Activated naive CD8-positive, alpha-beta T cell treated with anti-CD3 and anti-CD28 coated beads, Interleukin-2, amount 50 U/mL, for 24 hours (primary cell): ENCODE measurements at regions not wholly inside any gene's neighbourhood (a gene's known extent, or its start where the extent isn't known, plus 50 kb on each side); places are given as distances from the start of the nearest gene placed in this dataset.

Source experiments
- ATAC-seq: fragments of 150-1000 bp; cut with Tn5 transposase; one replicate; pipeline ENCODE4 v1.10.0; 2021
- DNase-seq: peaks from one replicate; pipeline ENCODE4 v3.0.0; 2021
- H3K27ac Mint-ChIP-seq: one replicate; pipeline ENCODE4 v1.8.0; 2021; ENCODE audit warnings: mild to moderate bottlenecking, mixed read lengths
- H3K27me3 Mint-ChIP-seq: one replicate; pipeline ENCODE4 v1.8.0; 2021; ENCODE audit warnings: mixed read lengths
- H3K36me3 Mint-ChIP-seq: one replicate; pipeline ENCODE4 v1.8.0; 2021; ENCODE audit warnings: low read depth, mixed read lengths
- H3K4me1 Mint-ChIP-seq: one replicate; pipeline ENCODE4 v1.8.0; 2021; ENCODE audit warnings: mixed read lengths
- H3K4me3 Mint-ChIP-seq: one replicate; pipeline ENCODE4 v1.8.0; 2021; ENCODE audit warnings: mild to moderate bottlenecking, moderate library complexity, mixed read lengths
- H3K9me3 Mint-ChIP-seq: one replicate; pipeline ENCODE4 v1.8.0; 2021; ENCODE audit warnings: mixed read lengths

DNA sequence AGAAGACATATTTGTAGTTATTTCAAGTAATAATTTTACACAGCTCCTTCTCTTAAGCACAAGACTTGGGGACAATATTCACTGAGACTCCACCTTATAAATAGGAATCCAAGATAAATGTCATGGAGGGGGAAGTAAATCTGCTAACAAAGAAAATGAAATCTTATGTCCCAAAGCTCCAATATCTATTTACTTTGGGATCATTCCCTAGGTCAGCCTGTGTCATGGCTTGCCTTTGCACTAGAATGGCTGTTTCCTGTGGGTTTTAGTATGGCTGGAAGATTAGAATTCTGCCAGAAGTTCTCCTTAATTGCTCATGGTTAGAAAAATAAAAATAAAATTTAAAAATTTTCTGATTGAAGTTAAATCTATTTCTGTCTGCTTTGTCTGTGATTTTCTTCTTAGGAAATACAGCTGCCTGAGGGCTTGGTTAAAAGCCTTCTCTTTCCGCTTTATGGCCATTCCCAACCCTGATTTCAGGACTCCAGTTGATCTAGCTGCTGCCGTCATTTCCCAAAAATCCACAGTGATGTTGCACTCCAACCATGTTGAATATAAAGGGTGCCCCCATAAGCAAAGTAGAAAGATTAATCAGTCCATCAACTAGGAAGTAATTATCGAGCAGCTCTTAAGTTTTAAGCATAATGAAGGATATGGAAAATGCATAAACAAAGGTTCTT is 326.4 kb upstream of the LYPLAL1 start:
- no peak for ATAC-seq
- peaks cover 4% of the 10 kb centered on the region for H3K9me3 Mint-ChIP-seq

DNA sequence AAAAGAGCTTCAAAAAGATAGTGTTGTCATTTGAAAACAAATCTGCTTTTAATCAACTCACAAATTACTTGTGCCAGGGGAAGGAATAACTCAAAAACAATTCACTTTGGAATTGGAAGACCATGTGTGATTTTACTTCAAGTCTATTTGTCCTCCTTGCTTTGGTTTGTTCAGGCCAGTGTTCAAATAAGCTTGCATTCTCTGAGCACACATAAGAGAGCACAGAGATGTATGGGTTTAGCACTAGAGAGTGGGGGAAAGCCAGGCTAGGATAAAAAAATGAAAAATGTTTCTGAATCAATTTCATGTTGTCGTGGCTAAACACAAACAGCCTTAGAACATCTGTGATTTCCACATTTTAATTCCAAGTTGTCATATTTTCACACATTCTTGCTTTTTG is 325.7 kb upstream of the LYPLAL1 start:
- DNase-seq = no peak
- Mint-ChIP-seq H3K27ac (no peak overlapping the region), H3K36me3 (no peaks in the 10 kb centered on the region), H3K27me3 (no peaks in the 10 kb centered on the region), H3K4me1 (no peaks in the 10 kb centered on the region), H3K4me3 (no peak overlapping the region), H3K9me3 (peaks cover 4% of the 10 kb centered on the region)
- ATAC-seq = no peak

More for the DNA sequence above, 326.4 kb upstream of the LYPLAL1 start:
- Mint-ChIP-seq H3K27ac (no peak overlapping the region), H3K27me3 (no peaks in the 10 kb centered on the region), H3K4me1 (no peaks in the 10 kb centered on the region), H3K36me3 (no peaks in the 10 kb centered on the region), H3K4me3 (no peak overlapping the region)
- no peak for DNase-seq

DNA sequence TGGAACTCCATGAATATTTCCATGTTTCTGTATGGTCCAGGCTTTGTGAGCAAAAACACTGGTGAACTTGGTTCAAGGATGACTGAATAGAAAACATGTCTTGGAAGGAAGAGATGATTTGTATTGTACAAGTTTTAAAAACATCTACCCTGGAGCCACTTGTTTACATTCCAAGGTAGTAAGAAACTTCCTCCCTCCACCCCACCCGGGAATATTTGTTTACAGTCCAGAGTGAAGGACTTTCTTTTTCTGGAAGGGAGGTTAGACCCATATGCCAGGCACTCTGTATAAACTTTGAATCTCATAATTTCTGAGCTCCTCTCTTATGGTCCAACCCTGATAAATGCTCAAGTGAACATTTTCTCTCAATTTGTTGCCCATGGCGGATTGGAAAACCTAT is 323.3 kb upstream of the LYPLAL1 start:
- H3K9me3 Mint-ChIP-seq = peaks cover 4% of the 10 kb centered on the region
- no peak overlapping the region for H3K27ac Mint-ChIP-seq
- H3K27me3 Mint-ChIP-seq = no peaks in the 10 kb centered on the region
- DNase-seq = no peak
- no peak overlapping the region for H3K4me3 Mint-ChIP-seq
- ATAC-seq = no peak
- H3K4me1 Mint-ChIP-seq = no peaks in the 10 kb centered on the region
- no peaks in the 10 kb centered on the region for H3K36me3 Mint-ChIP-seq

DNA sequence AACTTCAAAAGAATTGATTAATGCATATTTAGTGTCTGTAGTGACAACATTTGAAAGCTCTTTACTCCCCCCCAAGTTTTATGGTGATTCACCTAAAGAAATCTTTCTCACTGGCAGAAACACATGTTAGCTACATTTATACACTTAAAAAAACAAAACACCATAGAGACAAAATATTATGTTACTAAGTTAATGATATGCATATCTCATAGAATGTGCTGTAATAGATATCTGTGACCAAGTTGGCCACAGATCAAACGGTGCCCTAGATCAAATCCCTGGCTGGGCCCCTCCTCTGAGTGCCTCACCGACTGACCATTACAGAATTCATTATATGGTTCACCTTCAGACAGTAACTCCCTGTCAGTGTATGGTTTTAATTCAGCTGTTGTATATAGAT is 322.1 kb upstream of the LYPLAL1 start:
- H3K9me3 Mint-ChIP-seq = peaks cover 4% of the 10 kb centered on the region
- DNase-seq (no peak), ATAC-seq (no peak)
- H3K4me1 Mint-ChIP-seq = no peaks in the 10 kb centered on the region
- no peaks in the 10 kb centered on the region for H3K27me3 Mint-ChIP-seq
- no peak overlapping the region for H3K27ac Mint-ChIP-seq
- no peak overlapping the region for H3K4me3 Mint-ChIP-seq
- no peaks in the 10 kb centered on the region for H3K36me3 Mint-ChIP-seq

DNA sequence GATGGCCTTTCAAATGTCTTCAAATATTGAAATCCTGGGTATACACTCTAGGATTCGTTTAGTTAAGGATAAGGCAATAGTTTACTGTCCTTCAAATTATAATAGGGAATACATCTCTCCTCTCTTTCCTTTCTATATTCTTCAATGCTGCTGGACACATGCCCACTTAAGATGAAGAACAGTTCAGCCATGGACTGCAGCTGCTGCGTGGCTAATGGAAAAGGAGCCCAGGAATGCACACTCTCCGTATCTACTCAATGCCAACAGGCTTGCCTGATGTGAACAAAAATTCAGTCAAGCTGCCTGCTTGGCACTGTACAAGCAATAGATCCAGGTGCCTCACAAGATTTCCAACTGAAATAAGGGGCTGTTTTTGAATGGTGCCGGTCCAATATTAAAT is 321.2 kb upstream of the LYPLAL1 start:
- no peaks in the 10 kb centered on the region for H3K27me3 Mint-ChIP-seq
- no peak overlapping the region for H3K4me3 Mint-ChIP-seq
- ATAC-seq (no peak), DNase-seq (no peak)
- H3K27ac Mint-ChIP-seq = no peak overlapping the region
- H3K4me1 Mint-ChIP-seq = no peaks in the 10 kb centered on the region
- peaks cover under 1% of the 10 kb centered on the region for H3K9me3 Mint-ChIP-seq
- no peaks in the 10 kb centered on the region for H3K36me3 Mint-ChIP-seq

DNA sequence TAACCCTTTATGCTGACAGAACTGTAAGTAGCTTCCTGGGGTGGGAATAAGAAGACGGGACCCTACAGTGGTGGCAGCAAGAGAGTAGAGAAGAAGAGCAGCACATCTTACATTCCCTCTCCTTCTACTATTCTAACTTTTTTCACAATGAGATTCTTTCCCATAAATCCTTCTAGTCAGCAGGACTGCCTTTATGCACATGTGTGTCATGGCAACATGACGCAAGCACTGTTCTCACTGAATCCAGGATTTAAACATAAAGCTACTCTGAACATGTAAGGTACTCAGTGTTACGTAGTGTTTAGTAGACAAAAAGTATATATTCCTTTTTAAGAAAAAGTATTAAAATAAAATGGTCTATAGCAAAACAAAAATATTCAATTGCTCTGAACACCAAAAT is 309.7 kb upstream of the LYPLAL1 start:
- H3K27me3 Mint-ChIP-seq = no peaks in the 10 kb centered on the region
- H3K27ac Mint-ChIP-seq = no peak overlapping the region
- ATAC-seq (no peak), DNase-seq (no peak)
- no peaks in the 10 kb centered on the region for H3K4me1 Mint-ChIP-seq
- no peaks in the 10 kb centered on the region for H3K9me3 Mint-ChIP-seq
- no peak overlapping the region for H3K4me3 Mint-ChIP-seq
- H3K36me3 Mint-ChIP-seq = no peaks in the 10 kb centered on the region

DNA sequence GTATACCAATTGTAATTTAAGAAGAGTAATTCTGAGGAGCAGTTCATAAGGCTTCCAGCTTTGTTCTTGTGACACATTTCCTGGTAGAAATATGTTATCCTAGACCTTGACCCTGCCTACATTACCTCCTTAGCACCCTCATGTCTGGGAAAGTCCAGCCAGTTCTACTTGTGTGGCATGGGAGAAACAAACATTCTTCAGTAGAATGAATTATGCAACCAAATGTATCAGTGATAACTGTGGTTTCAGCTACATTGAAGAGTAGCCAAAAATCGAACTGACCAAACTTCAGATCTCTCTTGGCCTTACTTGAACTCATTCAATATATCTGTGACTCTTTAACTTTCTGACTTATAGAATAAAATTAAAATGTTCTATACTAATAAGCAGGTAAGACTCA is 308.1 kb upstream of the LYPLAL1 start:
- ATAC-seq (no peak), DNase-seq (no peak)
- no peaks in the 10 kb centered on the region for H3K27me3 Mint-ChIP-seq
- no peak overlapping the region for H3K27ac Mint-ChIP-seq
- no peak overlapping the region for H3K4me3 Mint-ChIP-seq
- H3K36me3 Mint-ChIP-seq = no peaks in the 10 kb centered on the region
- peaks cover 4% of the 10 kb centered on the region for H3K9me3 Mint-ChIP-seq
- H3K4me1 Mint-ChIP-seq = no peaks in the 10 kb centered on the region

DNA sequence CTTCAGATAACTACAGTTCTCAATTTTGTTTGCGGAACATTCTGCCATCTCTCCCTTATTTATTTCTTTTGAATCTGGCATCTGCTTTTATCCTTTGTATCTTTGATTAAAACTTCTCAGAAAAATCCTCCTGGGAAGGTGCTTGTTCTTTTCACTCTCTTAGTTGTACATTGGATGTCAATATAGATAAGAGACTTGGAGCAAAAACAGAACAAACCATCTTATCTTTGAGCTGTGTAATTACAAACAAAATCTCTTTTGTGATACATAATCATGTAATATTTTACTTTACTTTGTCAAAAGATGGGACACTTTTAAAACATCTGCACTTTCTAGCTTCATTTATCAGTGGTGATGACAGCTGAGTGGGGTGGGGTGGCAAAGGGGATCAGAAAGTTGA is 307.2 kb upstream of the LYPLAL1 start:
- ATAC-seq = no peak
- Mint-ChIP-seq H3K9me3 (peaks cover 4% of the 10 kb centered on the region), H3K4me1 (no peaks in the 10 kb centered on the region), H3K4me3 (no peak overlapping the region), H3K36me3 (no peaks in the 10 kb centered on the region), H3K27me3 (no peaks in the 10 kb centered on the region), H3K27ac (no peak overlapping the region)
- DNase-seq = no peak

DNA sequence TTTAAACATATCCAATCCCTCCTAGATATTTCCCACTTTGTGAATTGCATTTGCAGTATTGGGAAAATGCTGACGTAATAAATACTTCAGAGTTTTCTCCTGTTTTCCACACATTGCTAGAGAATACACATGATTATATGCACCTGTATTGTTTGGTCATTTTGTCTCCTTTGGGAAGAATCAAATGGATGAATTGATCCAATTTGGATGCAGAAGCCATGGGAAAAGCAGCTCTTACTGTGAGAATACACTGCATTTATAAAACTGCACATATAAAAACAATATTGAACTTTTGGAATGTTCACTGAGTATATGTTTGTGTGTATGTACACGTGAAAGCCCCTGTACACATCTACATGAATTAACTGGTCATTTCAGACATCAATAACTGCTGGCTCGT is 306.6 kb upstream of the LYPLAL1 start:
- H3K9me3 Mint-ChIP-seq = peaks cover 4% of the 10 kb centered on the region
- no peak overlapping the region for H3K4me3 Mint-ChIP-seq
- no peak for DNase-seq
- no peak overlapping the region for H3K27ac Mint-ChIP-seq
- ATAC-seq = no peak
- no peaks in the 10 kb centered on the region for H3K27me3 Mint-ChIP-seq
- H3K36me3 Mint-ChIP-seq = no peaks in the 10 kb centered on the region
- H3K4me1 Mint-ChIP-seq = no peaks in the 10 kb centered on the region

DNA sequence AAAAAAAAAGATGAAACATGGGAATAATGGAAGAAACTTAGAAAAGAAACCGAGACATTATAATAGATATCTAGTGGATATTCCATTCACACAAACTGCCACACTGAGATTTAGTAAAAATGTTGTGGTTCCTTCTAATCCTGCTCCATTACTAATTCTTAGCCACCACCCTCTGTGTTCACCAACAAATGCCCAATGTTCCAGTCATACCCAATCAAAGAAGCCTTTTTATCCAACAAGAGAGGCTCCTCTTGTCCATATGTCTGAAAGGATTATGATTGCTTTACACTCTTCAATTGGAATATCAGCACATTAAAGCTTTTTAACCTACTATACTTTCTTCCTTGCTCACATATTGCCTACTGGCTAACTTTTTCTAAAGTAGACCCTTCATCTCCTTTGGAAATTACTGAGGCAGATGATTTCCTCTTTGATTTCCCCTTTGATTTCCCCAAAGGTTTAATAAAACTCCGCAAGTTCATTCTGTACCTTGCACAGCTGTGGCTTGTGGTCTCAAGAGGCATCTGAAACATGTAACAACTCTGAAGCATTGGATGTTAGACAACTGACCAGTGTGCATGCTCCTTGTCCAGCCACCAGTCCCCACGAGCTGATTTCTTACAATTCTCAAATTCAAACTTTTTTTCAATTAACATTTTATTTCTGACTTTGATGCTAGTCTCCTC is 305.6 kb upstream of the LYPLAL1 start:
- no peaks in the 10 kb centered on the region for H3K36me3 Mint-ChIP-seq
- H3K27ac Mint-ChIP-seq = no peak overlapping the region
- no peak for ATAC-seq
- no peak for DNase-seq
- no peaks in the 10 kb centered on the region for H3K4me1 Mint-ChIP-seq
- no peaks in the 10 kb centered on the region for H3K27me3 Mint-ChIP-seq
- no peak overlapping the region for H3K4me3 Mint-ChIP-seq
- peaks cover 4% of the 10 kb centered on the region for H3K9me3 Mint-ChIP-seq

DNA sequence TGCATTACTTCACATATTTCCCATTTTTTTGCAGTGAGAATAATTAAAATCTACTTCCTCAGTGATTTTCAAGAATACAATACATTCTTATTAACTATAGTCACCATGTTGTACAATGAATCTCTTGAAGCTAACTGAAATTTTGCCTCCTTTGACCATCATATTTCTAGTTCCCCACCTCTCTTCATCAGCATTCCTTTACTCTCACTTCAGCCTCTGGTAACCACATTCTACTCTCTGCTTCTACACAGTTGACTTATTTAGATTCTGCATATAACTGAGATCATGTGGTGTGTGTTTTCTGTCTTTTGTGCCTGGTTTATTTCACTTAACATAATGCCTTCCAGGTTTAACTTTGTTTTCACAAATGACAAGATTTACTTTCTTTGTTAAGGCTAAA is 304.4 kb upstream of the LYPLAL1 start:
- peaks cover 2% of the 10 kb centered on the region for H3K27me3 Mint-ChIP-seq
- ATAC-seq = no peak
- H3K4me1 Mint-ChIP-seq = no peaks in the 10 kb centered on the region
- no peak for DNase-seq
- peaks cover 4% of the 10 kb centered on the region for H3K9me3 Mint-ChIP-seq
- no peak overlapping the region for H3K27ac Mint-ChIP-seq
- H3K4me3 Mint-ChIP-seq = no peak overlapping the region
- no peaks in the 10 kb centered on the region for H3K36me3 Mint-ChIP-seq

DNA sequence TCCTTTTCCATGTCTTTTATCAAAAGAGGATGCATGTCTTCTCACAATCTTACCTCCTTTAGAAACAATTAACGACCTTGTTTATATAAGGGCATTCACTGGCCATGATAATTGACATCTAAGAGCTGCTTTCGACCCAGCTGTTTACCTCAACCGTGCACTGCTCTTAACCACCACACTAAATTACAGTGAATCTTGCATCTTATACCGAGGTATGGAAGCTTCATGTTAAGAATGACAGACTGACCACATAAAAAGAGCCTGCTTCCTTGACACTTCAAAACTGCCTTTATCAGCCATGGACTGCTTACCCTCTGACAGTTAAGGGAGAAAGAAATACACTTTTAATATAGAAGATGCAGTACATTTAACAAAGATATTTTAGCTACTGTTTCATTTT is 301.7 kb upstream of the LYPLAL1 start:
- DNase-seq (no peak), ATAC-seq (no peak)
- Mint-ChIP-seq H3K4me3 (no peak overlapping the region), H3K27ac (no peak overlapping the region), H3K9me3 (peaks cover 4% of the 10 kb centered on the region), H3K4me1 (no peaks in the 10 kb centered on the region), H3K27me3 (peaks cover 2% of the 10 kb centered on the region), H3K36me3 (no peaks in the 10 kb centered on the region)

DNA sequence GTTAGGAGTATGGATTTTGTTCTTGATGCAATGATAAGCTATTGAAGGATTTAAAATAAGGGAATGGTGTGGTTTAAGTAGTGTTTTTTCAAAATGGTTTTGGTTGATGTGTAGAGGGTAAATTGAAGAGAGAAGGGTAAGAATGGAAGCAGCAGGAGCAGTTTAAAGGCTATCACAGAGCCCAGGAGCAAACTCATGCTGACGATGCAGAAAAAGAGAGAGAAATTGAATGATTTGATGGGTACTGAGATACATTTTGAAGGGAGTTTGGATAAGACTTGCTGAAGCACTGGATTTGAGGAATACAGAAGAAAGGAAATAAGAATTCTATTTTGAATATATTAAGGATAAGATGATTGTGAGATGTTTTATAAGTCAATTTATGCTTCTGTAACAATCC is 300.8 kb upstream of the LYPLAL1 start:
- Mint-ChIP-seq H3K9me3 (peaks cover 4% of the 10 kb centered on the region), H3K4me1 (no peaks in the 10 kb centered on the region), H3K4me3 (no peak overlapping the region), H3K27me3 (peaks cover 2% of the 10 kb centered on the region), H3K27ac (no peak overlapping the region), H3K36me3 (no peaks in the 10 kb centered on the region)
- ATAC-seq (no peak), DNase-seq (no peak)

DNA sequence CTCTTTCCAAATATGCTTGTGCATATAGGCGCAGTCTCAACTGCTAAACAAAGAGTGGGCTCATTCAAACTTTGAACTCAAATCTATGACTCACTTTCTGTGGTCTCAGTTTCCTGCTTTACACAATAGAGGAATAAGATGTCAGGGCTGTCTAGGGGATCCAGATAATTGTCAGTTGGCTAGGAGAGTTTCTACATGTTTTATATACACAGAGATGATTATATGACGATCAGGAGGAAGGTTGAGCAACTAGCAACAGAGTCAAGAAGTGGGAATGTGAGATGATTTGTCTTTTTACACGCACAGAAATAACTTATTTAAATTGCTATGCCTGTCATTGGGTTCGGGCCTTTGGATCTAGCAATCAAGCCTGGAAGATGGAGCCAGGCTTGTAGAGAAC is 299.4 kb upstream of the LYPLAL1 start:
- Mint-ChIP-seq H3K27ac (no peak overlapping the region), H3K36me3 (no peaks in the 10 kb centered on the region), H3K9me3 (peaks cover 2% of the 10 kb centered on the region), H3K4me1 (no peaks in the 10 kb centered on the region), H3K27me3 (peaks cover 2% of the 10 kb centered on the region), H3K4me3 (no peak overlapping the region)
- DNase-seq (no peak), ATAC-seq (peak; percentile 46)

DNA sequence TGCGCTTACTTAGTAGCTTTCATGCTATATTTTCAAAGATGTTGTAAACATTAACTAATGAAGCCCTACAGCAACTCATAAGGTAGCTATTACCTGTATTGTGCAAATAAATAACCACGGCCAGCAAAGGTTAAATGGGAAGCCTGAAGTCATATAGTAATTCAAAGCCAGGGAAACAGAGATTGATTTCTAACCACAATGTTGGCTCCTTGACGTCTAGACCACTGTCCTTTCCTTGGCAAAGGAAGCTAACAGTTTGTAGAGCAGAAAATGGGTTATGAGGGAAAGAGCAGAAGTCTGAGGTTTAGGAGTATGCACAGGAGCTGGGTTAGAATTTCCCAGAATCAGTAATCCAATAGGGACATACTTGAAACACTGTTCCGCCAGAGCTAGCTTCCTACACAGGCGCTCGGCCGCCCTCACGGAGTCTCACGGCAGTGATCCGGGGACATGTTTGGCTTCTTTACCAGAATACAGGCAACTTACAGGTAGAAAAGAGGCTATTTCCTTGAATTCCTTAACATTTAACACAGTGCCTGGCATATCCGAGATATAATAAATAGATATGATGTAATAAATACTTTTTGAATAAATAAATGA is 298.8 kb upstream of the LYPLAL1 start:
- H3K4me1 Mint-ChIP-seq = no peaks in the 10 kb centered on the region
- H3K4me3 Mint-ChIP-seq = no peak overlapping the region
- ATAC-seq (no peak), DNase-seq (no peak)
- H3K27ac Mint-ChIP-seq = no peak overlapping the region
- H3K27me3 Mint-ChIP-seq = peaks cover 2% of the 10 kb centered on the region
- no peaks in the 10 kb centered on the region for H3K36me3 Mint-ChIP-seq
- no peaks in the 10 kb centered on the region for H3K9me3 Mint-ChIP-seq
